Neural progenitor cell (in vitro differentiated cells): ENCODE measurements at regions not wholly inside any gene's neighbourhood (a gene's known extent, or its start where the extent isn't known, plus 50 kb on each side); places are given as distances from the start of the nearest gene placed in this dataset.

Experiments
- DNase-seq: peaks from one replicate; pipeline ENCODE4 v3.0.0-alpha.2; 2016; ENCODE audit warnings: low spot score
- H2AFZ ChIP-seq: fragments of 200-600 bp; sonication (generic); replicated peaks from 2 replicates; pipeline ENCODE4 v1.6.1; 2016; ENCODE audit warnings: antibody characterized with exemption
- H3F3A ChIP-seq: fragments of 200-600 bp; sonication (generic); 2 replicates; pipeline ENCODE4 v1.6.1; 2016; ENCODE audit warnings: antibody characterized with exemption, low read depth
- H3K27ac ChIP-seq: fragments of 200-600 bp; sonication (generic); 2 replicates; pipeline ENCODE4 v1.5.1; 2016; ENCODE audit warnings: mild to moderate bottlenecking
- H3K27me3 ChIP-seq: fragments of 200-600 bp; sonication (generic); 2 replicates; pipeline ENCODE4 v1.6.1; 2016; ENCODE audit warnings: mild to moderate bottlenecking, moderate library complexity
- H3K36me3 ChIP-seq: fragments of 200-600 bp; sonication (generic); 2 replicates; pipeline ENCODE4 v1.5.1; 2016
- H3K4me1 ChIP-seq: fragments of 200-600 bp; sonication (generic); 2 replicates; pipeline ENCODE4 v1.6.1; 2016; ENCODE audit warnings: mixed run types
- H3K4me2 ChIP-seq: fragments of 200-600 bp; sonication (generic); 2 replicates; pipeline ENCODE4 v1.6.1; 2016
- H3K4me3 ChIP-seq: fragments of 200-600 bp; sonication (generic); 2 replicates; pipeline ENCODE4 v1.5.1; 2016
- H3K79me2 ChIP-seq: fragments of 200-600 bp; sonication (generic); 2 replicates; pipeline ENCODE4 v1.6.1; 2016; ENCODE audit warnings: low read depth
- H3K9ac ChIP-seq: fragments of 200-600 bp; sonication (generic); 2 replicates; pipeline ENCODE4 v1.6.1; 2016
- H3K9me3 ChIP-seq: fragments of 200-600 bp; sonication (generic); 2 replicates; pipeline ENCODE4 v1.5.1; 2016; ENCODE audit warnings: low read depth
- H4K20me1 ChIP-seq: fragments of 200-600 bp; sonication (generic); 2 replicates; pipeline ENCODE4 v1.6.1; 2016; ENCODE audit warnings: low read depth
- H3K27ac Mint-ChIP-seq: 3 replicates; pipeline ENCODE4 v1.8.0; 2021; ENCODE audit warnings: mixed read lengths
- H3K27me3 Mint-ChIP-seq: 2 replicates; pipeline ENCODE4 v1.8.0; 2022; ENCODE audit warnings: low read depth, mild to moderate bottlenecking, inconsistent platforms, moderate library complexity, mixed read lengths; ENCODE audit not compliant: insufficient read depth
- H3K36me3 Mint-ChIP-seq: 3 replicates; pipeline ENCODE4 v1.8.0; 2021; ENCODE audit warnings: mixed read lengths
- H3K4me1 Mint-ChIP-seq: 3 replicates; pipeline ENCODE4 v1.8.0; 2021; ENCODE audit warnings: mixed read lengths
- H3K4me3 Mint-ChIP-seq: 3 replicates; pipeline ENCODE4 v1.8.0; 2021; ENCODE audit warnings: mild to moderate bottlenecking, moderate library complexity, mixed read lengths
- H3K9me3 Mint-ChIP-seq: 3 replicates; pipeline ENCODE4 v1.8.0; 2020; ENCODE audit warnings: mixed read lengths
- CTCF ChIP-seq: fragments of 200-600 bp; sonication (generic); IDR thresholded peaks from 2 replicates; pipeline ENCODE4 v1.5.1; 2017; ENCODE audit warnings: antibody characterized with exemption, mild to moderate bottlenecking
- EZH2 ChIP-seq: fragments of 200-600 bp; sonication (generic); IDR thresholded peaks from 2 replicates; pipeline ENCODE4 v1.6.1; 2017; ENCODE audit warnings: antibody characterized with exemption, mild to moderate bottlenecking, moderate library complexity
- EZH2phosphoT487 ChIP-seq: fragments of 200-600 bp; sonication (generic); IDR thresholded peaks from 2 replicates; pipeline ENCODE4 v1.6.1; 2017; ENCODE audit warnings: antibody characterized with exemption

GRCh38 chr5:154140381-154140780, 50.2 kb upstream of the GALNT10 start:
- Histone ChIP-seq H3K36me3 (no peaks in the 10 kb centered on the region), H3K4me1 (peaks cover 39% of the 10 kb centered on the region), H3K9ac (no peak overlapping the region), H3K4me3 (no peak overlapping the region), H4K20me1 (no peaks in the 10 kb centered on the region), H3F3A (peaks cover 45% of the 10 kb centered on the region), H3K27ac (no peak overlapping the region), H3K9me3 (no peaks in the 10 kb centered on the region), H3K27me3 (no peaks in the 10 kb centered on the region), H3K79me2 (no peaks in the 10 kb centered on the region), H2AFZ (no peak overlapping the region), H3K4me2 (no peak overlapping the region)
- Mint-ChIP-seq H3K4me3 (no peak overlapping the region), H3K36me3 (no peaks in the 10 kb centered on the region), H3K9me3 (peaks cover 3% of the 10 kb centered on the region), H3K27me3 (peaks cover 2% of the 10 kb centered on the region), H3K4me1 (peaks cover 40% of the 10 kb centered on the region), H3K27ac (no peak overlapping the region)
- TF ChIP-seq CTCF (no peak), EZH2 (no peak), EZH2phosphoT487 (no peak)
- DNase-seq = no peak
